GM12865 (cell line): ENCODE measurements at regions not wholly inside any gene's neighbourhood (a gene's known extent, or its start where the extent isn't known, plus 50 kb on each side); places are given as distances from the start of the nearest gene placed in this dataset.

Experiments used
- DNase-seq: peaks from one replicate; pipeline ENCODE4 v3.0.0; 2010; ENCODE audit warnings: low read depth
- H3K4me3 ChIP-seq: 2 replicates; pipeline ENCODE4 v1.5.1; 2011; ENCODE audit warnings: mild to moderate bottlenecking, low read depth, low read length, control low read depth
- TF ChIP-seq, protein P1 (sequence below): IDR thresholded peaks from 2 replicates; pipeline ENCODE4 v1.5.1; 2011; ENCODE audit warnings: low read length, control low read depth, low read depth, inconsistent platforms; ENCODE audit not compliant: insufficient read depth; ENCODE audit errors: missing control alignments

DNA sequence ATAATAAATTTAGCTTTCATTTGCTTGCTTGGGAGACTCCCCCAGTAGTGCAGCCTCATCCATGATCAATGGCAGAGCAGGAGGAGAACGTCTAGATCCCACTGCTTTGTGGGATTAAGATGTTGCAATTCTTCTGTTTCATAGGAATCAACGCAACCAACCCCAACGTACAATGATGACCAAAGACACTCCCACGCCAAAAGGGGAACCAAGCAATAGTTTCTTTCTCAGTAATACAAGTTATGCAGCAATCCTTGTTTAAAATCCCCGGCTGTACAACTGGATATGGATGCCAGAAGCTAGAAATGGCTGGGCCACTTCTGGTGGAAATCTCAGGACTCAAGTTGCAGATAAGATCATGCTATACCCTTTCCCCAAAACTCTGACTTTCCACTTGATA is 411.2 kb downstream of the VPS13C start:
- TF ChIP-seq, protein P1, sequence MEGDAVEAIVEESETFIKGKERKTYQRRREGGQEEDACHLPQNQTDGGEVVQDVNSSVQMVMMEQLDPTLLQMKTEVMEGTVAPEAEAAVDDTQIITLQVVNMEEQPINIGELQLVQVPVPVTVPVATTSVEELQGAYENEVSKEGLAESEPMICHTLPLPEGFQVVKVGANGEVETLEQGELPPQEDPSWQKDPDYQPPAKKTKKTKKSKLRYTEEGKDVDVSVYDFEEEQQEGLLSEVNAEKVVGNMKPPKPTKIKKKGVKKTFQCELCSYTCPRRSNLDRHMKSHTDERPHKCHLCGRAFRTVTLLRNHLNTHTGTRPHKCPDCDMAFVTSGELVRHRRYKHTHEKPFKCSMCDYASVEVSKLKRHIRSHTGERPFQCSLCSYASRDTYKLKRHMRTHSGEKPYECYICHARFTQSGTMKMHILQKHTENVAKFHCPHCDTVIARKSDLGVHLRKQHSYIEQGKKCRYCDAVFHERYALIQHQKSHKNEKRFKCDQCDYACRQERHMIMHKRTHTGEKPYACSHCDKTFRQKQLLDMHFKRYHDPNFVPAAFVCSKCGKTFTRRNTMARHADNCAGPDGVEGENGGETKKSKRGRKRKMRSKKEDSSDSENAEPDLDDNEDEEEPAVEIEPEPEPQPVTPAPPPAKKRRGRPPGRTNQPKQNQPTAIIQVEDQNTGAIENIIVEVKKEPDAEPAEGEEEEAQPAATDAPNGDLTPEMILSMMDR = no peak
- H3K4me3 ChIP-seq = no peak overlapping the region
- DNase-seq = no peak

DNA sequence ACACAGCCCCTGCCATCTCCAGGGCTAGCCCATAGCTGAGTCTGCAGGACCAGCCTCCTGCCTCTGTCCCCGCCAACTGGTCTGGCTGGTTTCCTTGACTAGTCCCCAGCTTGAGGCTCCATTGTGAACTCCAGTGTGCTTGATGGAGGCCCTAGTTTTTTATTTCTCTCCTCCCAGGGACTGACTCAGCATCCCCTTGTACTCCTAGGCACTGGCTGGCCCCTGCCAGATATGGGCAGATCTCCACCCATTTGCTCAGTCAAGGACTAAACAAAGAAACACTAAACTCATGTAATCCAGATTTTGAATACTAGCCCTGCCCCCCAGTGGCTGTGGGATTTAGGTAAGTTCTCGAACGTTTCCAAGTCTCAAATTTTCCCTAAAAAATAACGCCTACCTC is 415.4 kb upstream of the RORA start:
- DNase-seq = no peak
- TF ChIP-seq, protein P1 = no peak
- H3K4me3 ChIP-seq = no peak overlapping the region

- no peak for DNase-seq
- TF ChIP-seq, protein P1 = no peak
- no peak overlapping the region for H3K4me3 ChIP-seq
Measured at GRCh38 chr15:61641645-61642044, 412.5 kb upstream of the RORA start.

- TF ChIP-seq, protein P1 = no peak
- no peak for DNase-seq
- no peak overlapping the region for H3K4me3 ChIP-seq
Measured at GRCh38 chr15:61640756-61641155, 411.7 kb upstream of the RORA start.

DNA sequence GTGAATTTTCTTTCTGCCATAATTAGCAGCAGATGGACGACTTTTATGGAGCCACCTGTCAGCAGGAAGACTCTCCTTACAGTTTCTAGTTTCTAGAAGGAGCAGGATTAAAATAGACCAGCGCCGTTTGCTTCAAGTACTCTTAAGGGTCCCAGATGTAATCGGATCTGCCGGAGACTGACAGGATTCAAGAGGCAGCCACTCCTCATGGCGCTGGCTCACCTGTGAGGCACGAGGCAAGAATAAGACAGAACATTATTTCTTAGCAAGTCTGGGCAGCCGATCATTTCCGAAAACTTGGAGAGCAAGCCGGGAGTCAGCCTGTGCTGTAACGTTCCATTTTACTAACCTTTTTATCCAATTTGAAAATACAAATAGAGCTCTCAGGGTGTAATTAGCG is 410.4 kb upstream of the RORA start:
- H3K4me3 ChIP-seq = no peak overlapping the region
- TF ChIP-seq, protein P1 = no peak
- no peak for DNase-seq

DNA sequence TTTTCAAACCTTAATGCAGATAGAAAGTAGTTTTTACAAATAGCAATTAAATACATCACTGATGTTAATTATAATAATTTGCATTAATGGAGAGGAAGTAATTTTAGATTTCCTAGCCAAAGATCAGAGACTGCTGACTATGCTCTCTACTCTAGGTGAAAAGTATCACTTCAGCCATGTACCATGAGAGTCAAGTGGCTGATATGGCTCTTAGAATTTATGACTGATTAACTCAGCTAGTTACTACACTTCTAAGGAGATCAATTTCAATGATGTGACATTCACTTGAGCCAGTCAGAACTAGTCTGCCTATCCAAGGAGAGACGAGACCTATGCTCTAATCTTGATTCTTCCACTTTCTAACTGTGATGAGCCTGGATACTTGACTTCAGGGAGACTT is 405.7 kb upstream of the RORA start:
- TF ChIP-seq, protein P1 = no peak
- H3K4me3 ChIP-seq = no peak overlapping the region
- no peak for DNase-seq

GRCh38 chr15:61633951-61634350 is 404.8 kb upstream of the RORA start:
- TF ChIP-seq, protein P1 = no peak
- H3K4me3 ChIP-seq = no peak overlapping the region
- DNase-seq = no peak
